ENCODE measurements at regions not wholly inside any gene's neighbourhood (a gene's known extent, or its start where the extent isn't known, plus 50 kb on each side); places are given as distances from the start of the nearest gene placed in this dataset.
A peak's percentile ranks its signal among the peaks of the same experiment; 100 is the strongest.

GRCh38 chr2:128805918-128806317 lies 487.2 kb upstream of the HS6ST1 start:
- Histone ChIP-seq H3K27ac (no peak overlapping the region), H3K4me3 (no peak overlapping the region)
- no peak for DNase-seq (ENCODE audit: low spot score)
- TF ChIP-seq, protein P1, sequence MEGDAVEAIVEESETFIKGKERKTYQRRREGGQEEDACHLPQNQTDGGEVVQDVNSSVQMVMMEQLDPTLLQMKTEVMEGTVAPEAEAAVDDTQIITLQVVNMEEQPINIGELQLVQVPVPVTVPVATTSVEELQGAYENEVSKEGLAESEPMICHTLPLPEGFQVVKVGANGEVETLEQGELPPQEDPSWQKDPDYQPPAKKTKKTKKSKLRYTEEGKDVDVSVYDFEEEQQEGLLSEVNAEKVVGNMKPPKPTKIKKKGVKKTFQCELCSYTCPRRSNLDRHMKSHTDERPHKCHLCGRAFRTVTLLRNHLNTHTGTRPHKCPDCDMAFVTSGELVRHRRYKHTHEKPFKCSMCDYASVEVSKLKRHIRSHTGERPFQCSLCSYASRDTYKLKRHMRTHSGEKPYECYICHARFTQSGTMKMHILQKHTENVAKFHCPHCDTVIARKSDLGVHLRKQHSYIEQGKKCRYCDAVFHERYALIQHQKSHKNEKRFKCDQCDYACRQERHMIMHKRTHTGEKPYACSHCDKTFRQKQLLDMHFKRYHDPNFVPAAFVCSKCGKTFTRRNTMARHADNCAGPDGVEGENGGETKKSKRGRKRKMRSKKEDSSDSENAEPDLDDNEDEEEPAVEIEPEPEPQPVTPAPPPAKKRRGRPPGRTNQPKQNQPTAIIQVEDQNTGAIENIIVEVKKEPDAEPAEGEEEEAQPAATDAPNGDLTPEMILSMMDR (IDR thresholded peaks at IDR 0.05): no peak

DNA sequence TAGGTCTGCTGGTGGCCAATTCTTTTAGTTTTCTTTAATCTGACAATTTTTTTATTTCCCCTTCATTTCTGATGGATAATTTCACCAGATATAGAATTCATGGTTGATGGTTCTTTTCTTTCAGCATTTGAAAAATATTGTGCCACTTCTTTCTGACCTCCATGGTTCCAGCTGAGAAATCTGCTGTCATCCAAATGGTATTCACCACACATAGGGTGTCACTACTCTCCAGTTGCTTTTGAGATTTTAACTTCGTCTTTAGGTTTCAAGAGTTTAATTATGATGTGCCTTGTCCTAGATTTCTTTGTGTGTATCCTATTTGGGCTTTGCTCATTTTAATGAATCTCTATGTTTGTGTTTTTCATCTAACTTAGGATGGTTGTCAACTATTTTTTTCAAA lies 488.6 kb upstream of the HS6ST1 start:
- TF ChIP-seq, protein P1 (IDR thresholded peaks at IDR 0.05): no peak
- DNase-seq (ENCODE audit: low spot score): no peak
- no peak overlapping the region for H3K27ac ChIP-seq
- no peak overlapping the region for H3K4me3 ChIP-seq

- peak overlapping the region in 1 of 2 donors; percentile 25 for H3K27ac ChIP-seq
- DNase-seq (ENCODE audit: low spot score): no peak
Observed at GRCh38 chr2:128808462-128809258, 490.0 kb upstream of the HS6ST1 start.

DNA sequence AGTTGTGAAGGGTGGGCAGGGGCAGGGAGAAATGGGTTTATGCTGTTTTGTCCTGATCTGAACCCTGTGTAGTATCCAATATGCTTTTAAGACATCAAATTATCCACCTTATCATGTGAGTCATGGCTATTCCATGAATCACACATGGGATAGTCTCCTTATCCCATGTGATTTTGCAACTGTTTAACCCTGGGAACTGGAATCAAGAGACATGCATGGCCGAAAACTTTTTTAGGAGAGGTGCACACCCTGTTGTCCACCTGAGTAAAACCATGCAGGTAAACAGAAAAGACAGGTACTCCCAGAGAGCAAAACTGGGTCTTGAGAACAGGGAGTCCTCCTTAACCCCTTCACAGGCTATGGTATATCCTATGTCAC lies 490.6 kb upstream of the HS6ST1 start:
- DNase-seq (ENCODE audit: low spot score): no peak
- TF ChIP-seq, protein P1 (IDR thresholded peaks at IDR 0.05): no peak
- H3K4me3 ChIP-seq: no peak overlapping the region
- no peak overlapping the region for H3K27ac ChIP-seq

More at GRCh38 chr2:128808462-128809258, 490.0 kb upstream of the HS6ST1 start:
- H3K4me3 ChIP-seq: no peak overlapping the region
- TF ChIP-seq, protein P1 (IDR thresholded peaks at IDR 0.05): no peak

DNA sequence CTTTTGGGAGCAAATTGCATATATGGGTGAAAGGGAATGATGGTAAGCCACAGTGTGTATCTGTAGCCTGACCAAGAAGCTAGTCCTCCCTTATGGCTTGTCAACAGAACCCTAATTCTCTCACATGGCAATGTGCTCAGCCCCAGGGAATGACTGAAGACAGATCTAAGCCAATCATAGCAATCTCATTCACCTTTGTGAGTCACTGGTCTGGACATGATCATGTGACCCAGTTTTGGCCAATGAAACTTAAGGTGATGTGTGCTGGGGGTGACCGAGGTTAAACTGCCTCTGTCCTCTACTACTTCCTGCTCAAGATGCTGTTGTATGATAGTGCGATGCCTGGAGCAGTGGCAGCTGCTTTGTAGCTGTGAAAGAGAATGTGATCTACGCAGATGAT lies 491.2 kb upstream of the HS6ST1 start:
- H3K27ac ChIP-seq: no peak overlapping the region
- TF ChIP-seq, protein P1 (IDR thresholded peaks at IDR 0.05): no peak
- DNase-seq (ENCODE audit: low spot score): no peak
- no peak overlapping the region for H3K4me3 ChIP-seq

DNA sequence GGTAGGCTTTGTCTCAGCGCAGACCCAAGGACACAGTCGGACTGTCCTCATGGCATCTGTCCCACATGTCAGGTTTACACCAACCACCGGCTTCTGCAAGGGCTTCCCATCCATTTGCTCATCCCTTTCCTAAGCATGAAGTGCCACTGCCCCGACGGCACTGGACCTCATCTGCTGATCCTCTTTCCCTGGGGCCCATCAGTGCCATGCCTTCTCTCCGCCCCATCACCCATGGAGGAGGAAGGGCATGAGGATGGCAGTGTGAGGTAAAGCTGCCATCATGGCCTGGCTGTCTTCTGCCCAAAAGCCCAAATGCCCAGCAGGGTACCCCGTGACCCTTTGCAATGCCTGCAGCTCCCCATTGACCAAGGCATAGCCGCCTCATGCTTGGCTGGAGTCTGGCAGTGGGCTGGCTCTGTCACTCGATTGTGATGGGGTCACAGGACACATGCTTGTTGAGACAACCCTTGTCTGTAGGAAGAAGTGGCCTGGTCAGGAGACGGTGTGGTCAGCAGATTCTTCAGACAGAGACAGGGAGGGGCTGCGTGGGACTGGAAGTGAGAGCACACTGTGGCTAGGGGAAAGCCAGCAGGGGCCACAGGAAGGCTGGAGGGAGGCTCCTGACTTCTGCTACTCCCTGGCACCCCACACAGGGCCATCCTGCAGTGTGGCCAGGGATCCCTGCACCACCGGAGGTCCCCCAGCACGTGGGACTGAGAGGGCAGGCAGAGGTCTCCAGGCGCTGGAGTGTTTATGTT lies 493.7 kb upstream of the HS6ST1 start:
- TF ChIP-seq, protein P1 (IDR thresholded peaks at IDR 0.05): no peak
- no peak for DNase-seq (ENCODE audit: low spot score)
- H3K27ac ChIP-seq: no peak overlapping the region
- no peak overlapping the region for H3K4me3 ChIP-seq

All from coronary artery (tissue), 2 donors.